Adrenal gland (tissue), 5 donors: ENCODE measurements at regions not wholly inside any gene's neighbourhood (a gene's known extent, or its start where the extent isn't known, plus 50 kb on each side); places are given as distances from the start of the nearest gene placed in this dataset.

ENCODE experiments used
- CTCF ChIP-seq, 6 experiments: fragments of 450-650 bp in 4 of 6; fragments of 200-600 bp in 2 of 6; sonication (generic) in 1 of 6; IDR thresholded peaks; 1 replicate in 5 of 6; 2 replicates in 1 of 6; pipeline versions ENCODE4 v1.5.1 to v1.8.0; 2016 to 2021; ENCODE audit warnings: antibody characterized with exemption in 6 of 6, mild to moderate bottlenecking in 2 of 6, moderate library complexity in 1 of 6
- POLR2A ChIP-seq, 2 donors: fragments of 450-650 bp; IDR thresholded peaks; one replicate each; pipeline ENCODE4 v1.6.1; 2017; ENCODE audit warnings: antibody characterized with exemption in 2 of 2, mild to moderate bottlenecking in 2 of 2, moderate library complexity in 1 of 2
- donor health status: DM: no; HTN: no; CAD: no.

DNA sequence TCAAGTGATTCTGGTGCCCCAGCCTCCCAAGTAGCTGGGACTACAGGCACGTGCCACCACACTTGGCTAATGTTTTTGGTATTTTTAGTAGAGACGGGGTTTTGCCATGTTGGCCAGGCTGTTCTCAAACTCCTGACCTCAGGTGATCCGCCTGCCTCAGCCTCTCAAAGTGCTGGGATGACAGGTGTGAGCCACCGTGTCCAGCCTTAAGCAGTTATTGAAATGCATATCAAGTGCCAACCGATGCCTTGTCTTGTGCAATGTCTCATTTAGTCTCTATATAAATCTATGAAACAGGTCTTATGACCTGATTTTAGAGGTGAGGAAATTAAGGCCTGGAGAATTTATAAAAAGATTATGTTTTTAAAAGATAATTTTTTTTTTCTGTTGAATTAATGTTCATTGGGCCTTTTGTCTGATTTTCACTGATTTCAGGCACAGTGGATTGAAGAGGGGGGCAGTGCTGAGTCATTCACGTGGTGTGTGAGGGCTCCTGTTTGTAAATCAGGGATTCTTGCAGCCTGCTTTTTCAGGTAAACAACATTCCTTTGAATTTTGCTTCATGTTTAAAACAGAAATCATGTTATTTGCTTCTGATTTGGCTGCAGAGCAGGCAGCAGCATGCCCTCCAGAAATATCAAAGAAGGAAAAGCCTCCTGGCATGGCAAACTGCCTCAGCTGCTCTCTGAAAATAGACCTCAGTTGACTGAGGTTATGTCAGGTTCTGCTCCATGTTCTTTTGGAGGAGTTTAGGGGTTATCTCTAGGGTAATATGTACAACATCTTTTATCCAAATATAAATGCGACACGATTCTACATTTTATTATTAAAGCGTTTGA lies 407.0 kb upstream of the RGMA start:
- TF ChIP-seq CTCF (IDR thresholded peaks at IDR 0.05) (no peak), POLR2A (IDR thresholded peaks at IDR 0.05) (no peak)
